ENCODE measurements at regions not wholly inside any gene's neighbourhood (a gene's known extent, or its start where the extent isn't known, plus 50 kb on each side); places are given as distances from the start of the nearest gene placed in this dataset.

- CTCF ChIA-PET: interaction anchor here (0.9 kb wide), 1 partner anchor 13 kb away, joined by 3 read pairs; no protein-coding TSS in a partner anchor
- Mint-ChIP-seq H3K4me3 (no peak overlapping the region), H3K27ac (no peak overlapping the region), H3K36me3 (ENCODE audit: low read depth) (no peaks in the 10 kb centered on the region), H3K4me1 (ENCODE audit: low read depth) (no peaks in the 10 kb centered on the region), H3K9me3 (no peaks in the 10 kb centered on the region), H3K27me3 (ENCODE audit: low read depth) (peaks cover 5% of the 10 kb centered on the region)
- no peak for DNase-seq
- intact Hi-C loops (cut with micrococcal nuclease): no loop called here
Measured at GRCh38 chr17:72387487-72387886, 266.7 kb downstream of the SOX9 start.

GRCh38 chr17:72387969-72388368, 267.1 kb downstream of the SOX9 start:
- intact Hi-C loops (cut with micrococcal nuclease): no loop called here
- DNase-seq: no peak
- Mint-ChIP-seq H3K36me3 (ENCODE audit: low read depth) (no peaks in the 10 kb centered on the region), H3K27ac (no peak overlapping the region), H3K27me3 (ENCODE audit: low read depth) (peaks cover 2% of the 10 kb centered on the region), H3K4me1 (ENCODE audit: low read depth) (no peaks in the 10 kb centered on the region), H3K4me3 (no peak overlapping the region), H3K9me3 (no peaks in the 10 kb centered on the region)
- CTCF ChIA-PET: interaction anchor here (0.9 kb wide), 1 partner anchor 13 kb away, joined by 3 read pairs; no protein-coding TSS in a partner anchor

- Mint-ChIP-seq H3K27me3 (ENCODE audit: low read depth) (peaks cover 2% of the 10 kb centered on the region), H3K4me3 (no peak overlapping the region), H3K27ac (no peak overlapping the region), H3K4me1 (ENCODE audit: low read depth) (no peaks in the 10 kb centered on the region), H3K36me3 (ENCODE audit: low read depth) (no peaks in the 10 kb centered on the region), H3K9me3 (no peaks in the 10 kb centered on the region)
- intact Hi-C loops (cut with micrococcal nuclease): no loop called here
- CTCF ChIA-PET: no interaction called here
- no peak for DNase-seq
Measured at GRCh38 chr17:72388765-72389473, 268.1 kb downstream of the SOX9 start.

- Mint-ChIP-seq H3K4me1 (ENCODE audit: low read depth) (no peaks in the 10 kb centered on the region), H3K4me3 (no peak overlapping the region), H3K36me3 (ENCODE audit: low read depth) (no peaks in the 10 kb centered on the region), H3K27ac (no peak overlapping the region), H3K27me3 (ENCODE audit: low read depth) (peaks cover 2% of the 10 kb centered on the region), H3K9me3 (no peaks in the 10 kb centered on the region)
- DNase-seq: no peak
- intact Hi-C loops (cut with micrococcal nuclease): no loop called here
- CTCF ChIA-PET: no interaction called here
Measured at GRCh38 chr17:72390675-72391508, 270.1 kb downstream of the SOX9 start.

- H3K27me3 Mint-ChIP-seq (ENCODE audit: low read depth): peaks cover 2% of the 10 kb centered on the region
- intact Hi-C loops (cut with micrococcal nuclease): no loop called here
- no peaks in the 10 kb centered on the region for H3K9me3 Mint-ChIP-seq
- CTCF ChIA-PET: no interaction called here
- no peaks in the 10 kb centered on the region for H3K4me1 Mint-ChIP-seq (ENCODE audit: low read depth)
- H3K27ac Mint-ChIP-seq: no peak overlapping the region
- no peak for DNase-seq
- no peak overlapping the region for H3K4me3 Mint-ChIP-seq
- H3K36me3 Mint-ChIP-seq (ENCODE audit: low read depth): no peaks in the 10 kb centered on the region
Measured at GRCh38 chr17:72392056-72393010, 271.5 kb downstream of the SOX9 start.

- no peak for DNase-seq
- H3K4me1 Mint-ChIP-seq (ENCODE audit: low read depth): no peaks in the 10 kb centered on the region
- CTCF ChIA-PET: no interaction called here
- peaks cover 2% of the 10 kb centered on the region for H3K27me3 Mint-ChIP-seq (ENCODE audit: low read depth)
- H3K9me3 Mint-ChIP-seq: no peaks in the 10 kb centered on the region
- H3K36me3 Mint-ChIP-seq (ENCODE audit: low read depth): no peaks in the 10 kb centered on the region
- H3K27ac Mint-ChIP-seq: no peak overlapping the region
- H3K4me3 Mint-ChIP-seq: no peak overlapping the region
- intact Hi-C loops (cut with micrococcal nuclease): no loop called here
Measured at GRCh38 chr17:72393553-72393952, 272.7 kb downstream of the SOX9 start.

- Mint-ChIP-seq H3K36me3 (ENCODE audit: low read depth) (no peaks in the 10 kb centered on the region), H3K27me3 (ENCODE audit: low read depth) (peaks cover 2% of the 10 kb centered on the region), H3K4me1 (ENCODE audit: low read depth) (no peaks in the 10 kb centered on the region), H3K27ac (no peak overlapping the region), H3K9me3 (no peaks in the 10 kb centered on the region), H3K4me3 (no peak overlapping the region)
- intact Hi-C loops (cut with micrococcal nuclease): no loop called here
- DNase-seq: no peak
- CTCF ChIA-PET: no interaction called here
Measured at GRCh38 chr17:72394531-72394930, 273.7 kb downstream of the SOX9 start.

- DNase-seq: no peak
- no peaks in the 10 kb centered on the region for H3K36me3 Mint-ChIP-seq (ENCODE audit: low read depth)
- peaks cover 2% of the 10 kb centered on the region for H3K27me3 Mint-ChIP-seq (ENCODE audit: low read depth)
- no peaks in the 10 kb centered on the region for H3K9me3 Mint-ChIP-seq
- CTCF ChIA-PET: no interaction called here
- H3K27ac Mint-ChIP-seq: no peak overlapping the region
- no peaks in the 10 kb centered on the region for H3K4me1 Mint-ChIP-seq (ENCODE audit: low read depth)
- no peak overlapping the region for H3K4me3 Mint-ChIP-seq
- intact Hi-C loops (cut with micrococcal nuclease): no loop called here
Measured at GRCh38 chr17:72396121-72396520, 275.3 kb downstream of the SOX9 start.

GRCh38 chr17:72397223-72397667, 276.4 kb downstream of the SOX9 start:
- Mint-ChIP-seq H3K9me3 (no peaks in the 10 kb centered on the region), H3K36me3 (ENCODE audit: low read depth) (no peaks in the 10 kb centered on the region), H3K27me3 (ENCODE audit: low read depth) (peaks cover 2% of the 10 kb centered on the region), H3K4me3 (no peak overlapping the region), H3K4me1 (ENCODE audit: low read depth) (no peaks in the 10 kb centered on the region), H3K27ac (no peak overlapping the region)
- intact Hi-C loops (cut with micrococcal nuclease): no loop called here
- CTCF ChIA-PET: no interaction called here
- no peak for DNase-seq

GRCh38 chr17:72397687-72398086, 276.9 kb downstream of the SOX9 start:
- H3K27me3 Mint-ChIP-seq (ENCODE audit: low read depth): peaks cover 2% of the 10 kb centered on the region
- intact Hi-C loops (cut with micrococcal nuclease): no loop called here
- H3K27ac Mint-ChIP-seq: no peak overlapping the region
- H3K36me3 Mint-ChIP-seq (ENCODE audit: low read depth): no peaks in the 10 kb centered on the region
- CTCF ChIA-PET: no interaction called here
- no peaks in the 10 kb centered on the region for H3K9me3 Mint-ChIP-seq
- no peaks in the 10 kb centered on the region for H3K4me1 Mint-ChIP-seq (ENCODE audit: low read depth)
- no peak overlapping the region for H3K4me3 Mint-ChIP-seq
- DNase-seq: no peak

- no peaks in the 10 kb centered on the region for H3K4me1 Mint-ChIP-seq (ENCODE audit: low read depth)
- no peak overlapping the region for H3K27ac Mint-ChIP-seq
- no peak overlapping the region for H3K4me3 Mint-ChIP-seq
- no peaks in the 10 kb centered on the region for H3K9me3 Mint-ChIP-seq
- no peak for DNase-seq
- intact Hi-C loops (cut with micrococcal nuclease): no loop called here
- no peaks in the 10 kb centered on the region for H3K36me3 Mint-ChIP-seq (ENCODE audit: low read depth)
- CTCF ChIA-PET: no interaction called here
- H3K27me3 Mint-ChIP-seq (ENCODE audit: low read depth): peaks cover 2% of the 10 kb centered on the region
Measured at GRCh38 chr17:72399023-72399607, 278.3 kb downstream of the SOX9 start.

Data from activated naive CD4-positive, alpha-beta T cell treated with anti-CD3 and anti-CD28 coated beads for 36 hours (primary cell).